Activated naive CD4-positive, alpha-beta T cell treated with anti-CD3 and anti-CD28 coated beads, Interleukin-2, amount 10 ng/mL, durations not matched to agents 7 days and 5 days (primary cell): ENCODE measurements at regions not wholly inside any gene's neighbourhood (a gene's known extent, or its start where the extent isn't known, plus 50 kb on each side); places are given as distances from the start of the nearest gene placed in this dataset.

Experiments used
- CTCF ChIA-PET: fragments of 350-600 bp; sonication (Branson Sonifier 250); formaldehyde crosslinking; loops from one replicate; lab custom pipeline; 2021; ENCODE audit warnings: antibody characterized with exemption; lab: Charles Lee
- DNase-seq: peaks from one replicate; pipeline ENCODE4 v3.0.0-alpha.2; 2020
- H3K27ac Mint-ChIP-seq: one replicate; pipeline ENCODE4 v1.8.0; 2021; ENCODE audit warnings: mild to moderate bottlenecking, moderate library complexity, mixed read lengths
- H3K27me3 Mint-ChIP-seq: one replicate; pipeline ENCODE4 v1.8.0; 2021; ENCODE audit warnings: mild to moderate bottlenecking, mixed read lengths
- H3K36me3 Mint-ChIP-seq: one replicate; pipeline ENCODE4 v1.8.0; 2021; ENCODE audit warnings: mixed read lengths
- H3K4me1 Mint-ChIP-seq: one replicate; pipeline ENCODE4 v1.8.0; 2021; ENCODE audit warnings: mixed read lengths
- H3K4me3 Mint-ChIP-seq: one replicate; pipeline ENCODE4 v1.8.0; 2021; ENCODE audit warnings: mild to moderate bottlenecking, moderate library complexity, mixed read lengths
- H3K9me3 Mint-ChIP-seq: one replicate; pipeline ENCODE4 v1.8.0; 2021; ENCODE audit warnings: mixed read lengths

DNA sequence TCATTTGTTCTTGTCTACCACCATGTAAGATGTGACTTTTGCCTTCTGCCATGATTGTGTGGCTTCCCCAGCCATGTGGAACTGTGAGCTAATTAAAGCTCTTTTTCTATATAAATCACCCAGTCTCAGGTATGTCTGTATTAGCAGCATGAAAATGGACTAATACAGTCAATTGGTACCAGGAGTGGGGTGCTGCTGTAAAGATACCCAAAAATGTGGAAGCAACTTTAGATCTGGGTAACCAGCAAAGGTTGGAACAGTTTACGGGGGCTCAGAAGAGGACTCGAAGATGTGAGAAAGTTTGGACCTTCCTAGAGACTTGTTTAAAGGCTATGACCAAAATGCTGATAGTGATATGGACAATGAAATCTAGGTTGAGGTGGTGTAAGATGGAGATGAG is 488.9 kb downstream of the ISL1 start:
- CTCF ChIA-PET = interaction anchor here (1.3 kb wide), 1 partner anchor 10 kb away, joined by 3 read pairs; no protein-coding TSS in a partner anchor
- Mint-ChIP-seq H3K27me3 (no peaks in the 10 kb centered on the region), H3K36me3 (no peaks in the 10 kb centered on the region), H3K9me3 (peaks cover 13% of the 10 kb centered on the region), H3K27ac (no peak overlapping the region), H3K4me3 (no peak overlapping the region), H3K4me1 (no peaks in the 10 kb centered on the region)
- DNase-seq = no peak

DNA sequence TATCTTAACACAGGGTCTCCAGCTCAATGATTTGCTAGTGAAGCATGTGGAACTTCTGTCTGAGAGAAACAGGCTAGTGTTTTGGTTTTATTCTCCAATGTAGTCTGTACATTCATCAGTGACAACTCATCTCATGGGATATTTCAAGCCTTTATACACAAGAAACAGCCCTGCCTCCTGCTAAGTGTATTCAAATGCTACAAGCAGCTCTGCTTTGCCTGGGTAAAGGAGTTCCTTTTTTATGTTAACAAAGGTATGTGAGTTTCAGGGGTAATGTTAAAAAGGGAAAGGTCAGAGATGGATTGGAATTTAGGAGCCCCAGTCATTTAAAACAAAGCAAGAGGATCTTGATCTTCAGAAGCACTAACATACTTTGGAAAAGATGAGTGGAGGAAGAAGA is 498.7 kb downstream of the ISL1 start:
- Mint-ChIP-seq H3K27me3 (no peaks in the 10 kb centered on the region), H3K36me3 (no peaks in the 10 kb centered on the region), H3K27ac (no peak overlapping the region), H3K4me3 (no peak overlapping the region), H3K4me1 (no peaks in the 10 kb centered on the region), H3K9me3 (peaks cover 2% of the 10 kb centered on the region)
- no peak for DNase-seq
- CTCF ChIA-PET = no interaction called here

DNA sequence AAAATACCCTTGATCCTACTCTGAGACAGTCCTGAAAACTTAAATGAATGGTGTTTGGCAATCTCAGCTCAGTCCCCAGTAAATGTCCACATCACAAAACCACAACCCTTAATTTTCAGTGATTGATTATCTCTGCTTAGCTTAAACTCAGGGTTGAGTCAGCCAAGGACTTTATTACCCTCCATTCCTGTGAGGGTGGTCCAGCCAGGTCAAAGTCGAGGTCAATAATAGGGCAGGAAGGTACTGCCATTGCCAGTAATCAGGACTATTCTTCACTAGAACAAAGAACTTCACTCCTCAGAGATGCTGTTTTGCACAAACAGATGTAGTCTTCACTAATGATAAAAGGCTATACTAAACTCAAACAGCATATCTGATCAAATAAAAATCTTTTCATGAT is 499.4 kb downstream of the ISL1 start:
- Mint-ChIP-seq H3K36me3 (no peaks in the 10 kb centered on the region), H3K27ac (no peak overlapping the region), H3K4me3 (no peak overlapping the region), H3K4me1 (no peaks in the 10 kb centered on the region), H3K27me3 (no peaks in the 10 kb centered on the region), H3K9me3 (peaks cover 2% of the 10 kb centered on the region)
- CTCF ChIA-PET = no interaction called here
- DNase-seq = no peak

DNA sequence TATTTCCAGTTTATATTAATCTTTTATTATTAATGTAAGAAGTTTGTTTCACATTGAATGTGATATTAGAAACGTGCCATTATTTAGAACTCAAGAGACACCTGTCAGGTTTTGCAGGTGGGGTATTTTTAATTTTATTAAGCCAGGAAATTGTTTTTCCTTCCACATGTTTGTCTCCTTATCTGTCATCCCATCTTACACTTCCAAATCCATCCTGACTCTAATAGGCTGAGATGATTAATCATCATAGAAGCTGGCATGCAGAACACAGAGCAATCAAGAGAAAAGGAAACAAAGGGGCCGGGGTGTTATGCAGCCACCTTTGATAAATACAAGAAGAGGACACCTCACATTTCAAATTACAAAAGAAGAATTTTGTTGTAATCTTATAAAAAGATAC is 506.5 kb downstream of the ISL1 start:
- Mint-ChIP-seq H3K27ac (no peak overlapping the region), H3K4me1 (no peaks in the 10 kb centered on the region), H3K36me3 (no peaks in the 10 kb centered on the region), H3K9me3 (peaks cover 2% of the 10 kb centered on the region), H3K4me3 (no peak overlapping the region), H3K27me3 (no peaks in the 10 kb centered on the region)
- CTCF ChIA-PET = no interaction called here
- DNase-seq = no peak

DNA sequence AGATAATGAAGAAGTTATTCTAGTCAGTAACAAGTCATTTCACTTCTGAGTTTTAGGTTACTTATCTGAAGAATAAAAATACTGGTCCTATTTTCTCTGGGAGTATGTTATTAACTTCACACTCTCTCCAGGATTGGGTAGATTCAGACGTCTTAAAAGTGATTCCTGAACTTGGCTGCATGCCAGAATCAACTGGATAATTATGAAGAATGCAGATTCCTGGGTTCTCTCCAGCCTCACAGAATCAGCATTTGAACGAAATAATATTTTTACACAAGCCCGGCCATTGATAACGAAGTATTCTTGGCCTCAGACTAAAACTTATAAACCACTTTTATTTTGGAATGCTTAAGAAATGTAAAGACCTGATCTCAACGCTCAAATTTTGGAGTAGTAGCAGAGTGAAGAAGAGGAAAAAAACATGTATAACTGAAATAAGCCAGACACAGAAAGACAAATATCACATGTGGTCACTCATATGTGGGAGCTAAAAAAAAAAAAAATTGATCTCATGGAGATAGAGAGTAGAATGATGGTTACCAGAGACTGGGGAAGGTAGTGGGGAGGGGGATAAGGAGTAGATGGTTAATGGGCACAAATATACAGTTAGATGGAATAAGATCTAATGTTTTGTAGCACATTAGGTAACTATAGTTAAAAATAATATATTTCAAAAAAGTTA is 507.3 kb downstream of the ISL1 start:
- H3K4me1 Mint-ChIP-seq = no peaks in the 10 kb centered on the region

DNA sequence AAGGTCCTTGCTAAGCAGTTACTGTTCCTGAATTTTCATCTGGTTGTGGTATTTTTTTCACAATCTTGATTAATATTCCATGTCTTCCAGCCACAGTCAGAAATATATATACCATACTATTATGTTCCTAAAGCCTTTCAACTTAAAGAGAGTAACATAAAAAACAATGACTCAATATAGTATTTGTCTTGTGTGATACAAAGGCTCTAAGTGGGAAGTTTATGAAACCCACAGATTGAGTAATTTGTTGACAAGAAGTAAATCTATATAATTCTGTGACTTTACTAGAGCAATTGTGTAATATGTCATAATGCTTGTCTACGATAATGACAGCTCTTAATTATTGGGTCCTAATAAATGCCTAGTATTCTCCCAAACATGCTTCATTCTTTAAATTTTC is 509.4 kb downstream of the ISL1 start:
- DNase-seq = no peak
- Mint-ChIP-seq H3K36me3 (no peaks in the 10 kb centered on the region), H3K4me3 (no peak overlapping the region), H3K27ac (no peak overlapping the region), H3K9me3 (peaks cover 3% of the 10 kb centered on the region), H3K4me1 (no peaks in the 10 kb centered on the region), H3K27me3 (no peaks in the 10 kb centered on the region)
- CTCF ChIA-PET = no interaction called here

More for the DNA sequence above, 507.3 kb downstream of the ISL1 start:
- CTCF ChIA-PET = no interaction called here
- H3K9me3 Mint-ChIP-seq = peaks cover 2% of the 10 kb centered on the region
- H3K27ac Mint-ChIP-seq = no peak overlapping the region
- H3K36me3 Mint-ChIP-seq = no peaks in the 10 kb centered on the region
- no peaks in the 10 kb centered on the region for H3K27me3 Mint-ChIP-seq
- DNase-seq = no peak
- no peak overlapping the region for H3K4me3 Mint-ChIP-seq

DNA sequence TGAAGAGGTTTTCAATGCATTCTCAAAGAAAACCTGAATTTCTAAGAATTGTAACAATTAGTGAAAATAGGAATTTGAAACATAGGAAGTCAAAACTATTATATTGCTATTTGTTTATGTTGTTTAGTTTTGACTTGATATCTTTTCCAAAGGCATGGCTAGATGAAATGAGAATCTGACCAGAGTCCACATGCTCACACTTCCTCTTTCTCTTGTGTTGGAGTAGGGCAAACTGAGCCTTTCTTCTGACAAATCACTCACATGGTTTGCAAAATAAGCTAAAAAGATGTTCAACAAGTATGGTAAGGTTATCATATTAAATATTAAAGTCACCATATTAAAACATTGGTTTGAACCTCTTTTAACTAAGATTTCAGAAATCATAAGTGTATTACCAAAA is 512.6 kb downstream of the ISL1 start:
- CTCF ChIA-PET = no interaction called here

DNA sequence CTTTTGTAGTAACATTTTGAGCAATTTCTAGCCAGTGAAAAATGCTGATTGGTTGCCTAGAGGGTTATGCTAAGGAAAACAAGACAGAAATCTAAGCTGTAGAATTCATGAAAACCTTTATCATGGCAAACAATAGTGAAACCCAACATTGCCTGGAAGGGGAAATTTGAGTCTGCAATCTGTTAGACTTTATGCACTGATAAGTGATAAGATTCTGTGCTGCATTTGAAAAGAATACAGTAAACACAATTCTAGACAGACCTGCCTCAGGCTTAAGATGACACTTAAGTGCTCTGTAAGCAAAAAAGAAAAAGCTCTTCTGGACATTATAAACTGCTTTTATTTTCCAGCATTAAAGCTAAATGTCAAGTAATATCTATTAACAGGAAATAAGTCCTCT is 519.3 kb downstream of the ISL1 start:
- H3K36me3 Mint-ChIP-seq = no peaks in the 10 kb centered on the region
- no peaks in the 10 kb centered on the region for H3K9me3 Mint-ChIP-seq
- H3K27ac Mint-ChIP-seq = no peak overlapping the region
- H3K4me1 Mint-ChIP-seq = no peaks in the 10 kb centered on the region
- no peak for DNase-seq
- no peak overlapping the region for H3K4me3 Mint-ChIP-seq
- H3K27me3 Mint-ChIP-seq = no peaks in the 10 kb centered on the region
- CTCF ChIA-PET = no interaction called here

More for the DNA sequence above, 512.6 kb downstream of the ISL1 start:
- Mint-ChIP-seq H3K36me3 (no peaks in the 10 kb centered on the region), H3K4me3 (no peak overlapping the region), H3K27me3 (no peaks in the 10 kb centered on the region), H3K9me3 (peaks cover 3% of the 10 kb centered on the region), H3K4me1 (no peaks in the 10 kb centered on the region), H3K27ac (no peak overlapping the region)
- no peak for DNase-seq

DNA sequence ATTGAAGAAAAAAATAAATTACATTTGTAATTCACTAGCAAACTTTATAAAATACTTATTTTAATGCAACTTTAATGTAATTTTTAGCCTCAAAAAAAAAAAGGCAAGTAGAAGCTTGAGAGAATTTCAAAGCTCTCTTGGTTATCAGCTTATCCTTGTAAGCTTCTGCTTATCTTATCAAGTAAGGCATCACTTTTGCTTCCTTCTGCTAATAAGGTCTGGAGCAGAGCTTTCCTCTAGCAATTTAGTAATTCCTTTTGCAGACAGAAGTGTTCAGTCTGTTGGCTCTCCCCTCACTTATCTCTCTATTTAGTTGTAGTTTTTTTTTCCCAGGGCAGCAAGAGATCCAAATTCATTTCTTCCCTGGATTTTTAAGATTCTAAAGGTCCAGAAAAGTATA is 525.0 kb downstream of the ISL1 start:
- Mint-ChIP-seq H3K9me3 (peaks cover 8% of the 10 kb centered on the region), H3K4me1 (no peaks in the 10 kb centered on the region), H3K27ac (no peak overlapping the region), H3K36me3 (no peaks in the 10 kb centered on the region), H3K4me3 (no peak overlapping the region), H3K27me3 (no peaks in the 10 kb centered on the region)
- CTCF ChIA-PET = no interaction called here
- no peak for DNase-seq

DNA sequence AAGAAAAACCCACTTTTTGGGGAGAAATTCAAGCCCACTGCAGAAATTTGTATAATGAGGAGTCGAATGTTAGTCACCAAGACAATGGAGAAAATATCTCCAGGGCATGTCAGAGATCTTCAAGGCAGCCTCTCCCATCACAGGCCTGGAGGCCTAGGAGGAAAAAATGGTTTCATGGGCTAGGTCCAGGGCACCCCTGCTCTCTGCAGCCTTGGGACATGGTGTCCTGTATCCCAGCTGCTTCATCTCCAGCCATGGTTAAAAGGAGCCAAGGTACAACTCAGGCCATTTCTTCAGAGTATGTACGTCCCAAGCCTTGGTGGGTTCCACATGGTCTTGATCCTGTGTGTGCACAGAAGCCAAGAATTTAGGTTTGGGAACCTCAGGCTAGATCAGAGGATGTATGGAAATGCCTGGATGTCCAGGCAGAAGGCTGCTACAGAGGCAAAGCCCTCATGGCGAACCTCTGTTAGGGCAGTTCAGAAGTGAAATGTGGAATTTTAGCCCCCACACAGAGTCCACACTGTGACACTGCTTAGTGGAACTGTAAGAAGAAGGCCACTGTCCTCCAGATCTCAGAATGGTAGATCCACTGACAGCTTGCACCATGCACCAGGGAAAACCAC is 561.4 kb downstream of the ISL1 start:
- no peak for DNase-seq
- H3K9me3 Mint-ChIP-seq = peaks cover 6% of the 10 kb centered on the region

DNA sequence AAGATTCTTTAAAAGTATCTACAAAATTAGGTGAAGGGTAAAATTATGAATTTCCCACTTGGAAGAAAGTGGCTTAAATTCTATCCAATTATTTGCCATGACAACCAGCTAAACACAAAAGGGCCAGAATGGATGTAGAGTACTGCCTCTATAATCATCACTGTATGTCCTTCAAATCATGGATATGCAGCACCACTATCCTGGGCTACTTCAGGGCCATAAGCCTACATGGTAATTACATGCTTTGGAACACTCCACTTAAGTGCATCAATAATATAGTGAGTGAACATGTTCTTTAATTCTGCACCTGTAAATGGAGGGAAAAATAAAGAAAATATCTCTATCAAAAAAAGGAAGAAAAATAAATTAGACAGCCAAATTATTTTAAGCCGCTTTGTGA is 575.2 kb downstream of the ISL1 start:
- Mint-ChIP-seq H3K27ac (no peak overlapping the region), H3K4me1 (no peaks in the 10 kb centered on the region), H3K4me3 (no peak overlapping the region), H3K9me3 (peaks cover 13% of the 10 kb centered on the region), H3K36me3 (no peaks in the 10 kb centered on the region), H3K27me3 (no peaks in the 10 kb centered on the region)
- DNase-seq = no peak
- CTCF ChIA-PET = no interaction called here

More for the DNA sequence above, 561.4 kb downstream of the ISL1 start:
- H3K4me1 Mint-ChIP-seq = no peaks in the 10 kb centered on the region
- no peak overlapping the region for H3K4me3 Mint-ChIP-seq
- no peaks in the 10 kb centered on the region for H3K27me3 Mint-ChIP-seq
- CTCF ChIA-PET = no interaction called here
- no peaks in the 10 kb centered on the region for H3K36me3 Mint-ChIP-seq
- H3K27ac Mint-ChIP-seq = no peak overlapping the region

DNA sequence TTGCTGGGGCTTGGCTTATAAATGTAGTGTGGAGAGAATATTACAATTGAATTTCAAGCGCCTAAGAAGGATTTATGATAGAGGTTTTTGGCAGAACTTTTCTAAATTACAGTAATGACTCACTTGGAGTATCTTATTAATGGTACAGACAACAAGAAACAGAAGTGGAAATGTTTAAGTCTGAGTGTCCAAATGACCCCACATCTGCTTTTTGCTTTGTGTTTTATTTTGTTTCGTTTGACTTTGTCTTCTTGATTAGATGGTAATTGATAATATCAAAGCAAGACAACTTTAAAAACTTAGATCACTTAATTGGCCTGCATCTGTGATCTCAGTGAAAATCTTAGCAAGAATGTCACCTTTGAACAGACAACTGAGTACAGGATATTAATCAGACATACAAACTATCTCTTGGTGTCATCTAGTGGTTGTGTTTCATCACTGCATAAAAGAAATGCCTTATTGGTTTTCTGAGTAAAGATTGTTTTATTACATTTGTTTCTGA is 577.4 kb downstream of the ISL1 start:
- Mint-ChIP-seq H3K36me3 (no peaks in the 10 kb centered on the region), H3K4me3 (no peak overlapping the region), H3K9me3 (peaks cover 5% of the 10 kb centered on the region), H3K27me3 (no peaks in the 10 kb centered on the region), H3K4me1 (no peaks in the 10 kb centered on the region), H3K27ac (no peak overlapping the region)
- DNase-seq = no peak
- CTCF ChIA-PET = no interaction called here

DNA sequence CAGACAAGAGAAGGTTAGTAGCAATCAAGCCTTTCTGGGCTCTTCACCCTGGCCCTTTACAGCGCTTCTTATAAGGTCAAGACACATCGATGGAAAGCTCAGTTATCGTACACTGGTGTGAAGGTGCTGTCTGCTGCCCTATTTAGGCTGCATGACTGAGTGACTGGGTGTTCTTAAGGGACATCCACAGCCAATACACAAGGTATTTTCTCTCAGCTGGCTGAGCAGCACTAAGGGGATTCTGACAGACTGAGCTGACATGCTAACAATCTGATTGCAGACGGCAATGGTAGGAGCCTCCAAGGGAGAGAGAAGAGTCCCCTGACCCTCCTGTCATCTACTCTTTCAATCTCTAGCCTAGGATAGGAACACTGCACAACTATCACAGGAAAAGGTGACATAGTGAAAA is 577.9 kb downstream of the ISL1 start:
- Mint-ChIP-seq H3K9me3 (peaks cover 1% of the 10 kb centered on the region), H3K4me1 (no peaks in the 10 kb centered on the region), H3K27me3 (no peaks in the 10 kb centered on the region), H3K27ac (no peak overlapping the region), H3K4me3 (no peak overlapping the region), H3K36me3 (no peaks in the 10 kb centered on the region)
- CTCF ChIA-PET = no interaction called here
- no peak for DNase-seq

DNA sequence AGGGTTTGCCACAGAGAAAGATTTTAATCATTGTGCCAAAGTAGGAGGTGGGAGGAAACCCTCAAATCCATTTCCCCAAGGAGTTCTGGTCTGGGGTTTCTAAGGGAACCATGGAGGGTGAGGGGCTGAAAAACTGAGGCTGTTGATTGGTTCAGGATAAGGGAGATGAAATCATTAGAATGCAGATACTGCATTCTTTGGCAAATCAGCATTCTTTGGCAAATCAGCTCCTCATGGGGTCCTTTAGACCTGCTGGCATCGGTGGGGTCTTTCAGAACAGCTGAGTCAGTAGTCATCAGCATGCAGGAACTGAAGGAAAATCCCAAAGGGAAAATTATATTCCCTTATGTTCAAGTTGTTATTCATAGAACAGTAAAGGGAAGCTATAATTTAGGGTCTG is 585.5 kb downstream of the ISL1 start:
- no peak overlapping the region for H3K27ac Mint-ChIP-seq
- H3K36me3 Mint-ChIP-seq = no peaks in the 10 kb centered on the region
- no peaks in the 10 kb centered on the region for H3K27me3 Mint-ChIP-seq
- no peaks in the 10 kb centered on the region for H3K4me1 Mint-ChIP-seq
- no peaks in the 10 kb centered on the region for H3K9me3 Mint-ChIP-seq
- CTCF ChIA-PET = no interaction called here
- no peak for DNase-seq
- H3K4me3 Mint-ChIP-seq = no peak overlapping the region

DNA sequence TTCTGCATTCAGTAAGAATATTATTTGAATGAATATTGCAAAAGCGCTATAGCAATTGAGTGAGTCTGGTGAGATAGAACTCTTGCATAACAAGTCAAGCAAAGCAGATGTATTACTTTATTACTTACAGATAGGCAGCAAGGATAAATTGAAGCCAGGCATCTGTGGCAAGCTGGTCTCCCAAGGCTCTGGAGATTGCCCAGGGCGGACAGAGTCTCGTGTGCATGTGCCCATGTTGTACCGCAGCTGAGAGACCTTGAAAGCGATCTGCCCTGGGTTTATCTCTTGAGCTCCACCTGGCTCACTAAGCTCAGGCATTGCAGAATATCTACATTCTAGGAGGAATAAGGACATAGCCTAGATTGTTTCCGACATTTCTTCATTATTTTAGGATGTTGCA is 591.6 kb downstream of the ISL1 start:
- CTCF ChIA-PET = no interaction called here
- H3K27ac Mint-ChIP-seq = no peak overlapping the region
- no peaks in the 10 kb centered on the region for H3K27me3 Mint-ChIP-seq
- H3K36me3 Mint-ChIP-seq = no peaks in the 10 kb centered on the region
- no peak overlapping the region for H3K4me3 Mint-ChIP-seq
- DNase-seq = no peak
- H3K4me1 Mint-ChIP-seq = no peaks in the 10 kb centered on the region
- H3K9me3 Mint-ChIP-seq = no peaks in the 10 kb centered on the region
